ENCODE measurements at regions not wholly inside any gene's neighbourhood (a gene's known extent, or its start where the extent isn't known, plus 50 kb on each side); places are given as distances from the start of the nearest gene placed in this dataset.

DNA sequence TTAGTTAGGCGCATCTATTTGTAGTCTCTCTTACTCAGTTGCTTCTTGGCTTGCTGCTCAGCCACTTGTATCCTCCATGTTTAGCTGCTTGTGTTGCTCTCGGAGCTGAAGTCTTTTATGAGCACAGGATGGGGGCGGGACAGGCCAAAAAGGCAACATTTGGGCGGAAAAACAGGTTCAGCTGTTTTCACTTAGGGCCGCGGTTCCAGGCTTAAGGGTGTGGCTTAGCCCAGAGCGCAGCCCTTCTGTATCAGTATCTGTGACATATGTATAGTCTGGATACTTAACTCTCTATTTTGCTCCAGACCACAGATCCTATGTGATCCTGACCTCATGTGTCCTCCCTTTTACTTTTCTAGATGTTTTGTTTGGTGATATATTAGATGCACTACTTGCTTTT, 763.5 kb downstream of the SUCLG1 start:
- TF ChIP-seq, protein P1, sequence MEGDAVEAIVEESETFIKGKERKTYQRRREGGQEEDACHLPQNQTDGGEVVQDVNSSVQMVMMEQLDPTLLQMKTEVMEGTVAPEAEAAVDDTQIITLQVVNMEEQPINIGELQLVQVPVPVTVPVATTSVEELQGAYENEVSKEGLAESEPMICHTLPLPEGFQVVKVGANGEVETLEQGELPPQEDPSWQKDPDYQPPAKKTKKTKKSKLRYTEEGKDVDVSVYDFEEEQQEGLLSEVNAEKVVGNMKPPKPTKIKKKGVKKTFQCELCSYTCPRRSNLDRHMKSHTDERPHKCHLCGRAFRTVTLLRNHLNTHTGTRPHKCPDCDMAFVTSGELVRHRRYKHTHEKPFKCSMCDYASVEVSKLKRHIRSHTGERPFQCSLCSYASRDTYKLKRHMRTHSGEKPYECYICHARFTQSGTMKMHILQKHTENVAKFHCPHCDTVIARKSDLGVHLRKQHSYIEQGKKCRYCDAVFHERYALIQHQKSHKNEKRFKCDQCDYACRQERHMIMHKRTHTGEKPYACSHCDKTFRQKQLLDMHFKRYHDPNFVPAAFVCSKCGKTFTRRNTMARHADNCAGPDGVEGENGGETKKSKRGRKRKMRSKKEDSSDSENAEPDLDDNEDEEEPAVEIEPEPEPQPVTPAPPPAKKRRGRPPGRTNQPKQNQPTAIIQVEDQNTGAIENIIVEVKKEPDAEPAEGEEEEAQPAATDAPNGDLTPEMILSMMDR (IDR thresholded peaks at IDR 0.05; ENCODE audit: insufficient read depth, low read length, poor library complexity, severe bottlenecking): no peak
- no peak for TF ChIP-seq EZH2phosphoT487 (conservative IDR thresholded peaks at IDR 0.05; ENCODE audit: low read length)

Data from SU-DHL-6 (cell line).